Upper lobe of left lung (tissue), 4 donors: ENCODE measurements at regions not wholly inside any gene's neighbourhood (a gene's known extent, or its start where the extent isn't known, plus 50 kb on each side); places are given as distances from the start of the nearest gene placed in this dataset.

Experiments
- CTCF ChIP-seq, 6 experiments: fragments of 450-650 bp in 4 of 6; fragments of 200-600 bp in 2 of 6; sonication (generic) in 2 of 6; IDR thresholded peaks; one replicate each; pipeline ENCODE4 v1.5.1; 2016 to 2019; ENCODE audit warnings: antibody characterized with exemption in 6 of 6
- POLR2A ChIP-seq, 4 donors: fragments of 450-650 bp; IDR thresholded peaks; one replicate each; pipeline ENCODE4 v1.5.1; 2016 to 2017; ENCODE audit warnings: antibody characterized with exemption in 4 of 4, mild to moderate bottlenecking in 2 of 4

DNA sequence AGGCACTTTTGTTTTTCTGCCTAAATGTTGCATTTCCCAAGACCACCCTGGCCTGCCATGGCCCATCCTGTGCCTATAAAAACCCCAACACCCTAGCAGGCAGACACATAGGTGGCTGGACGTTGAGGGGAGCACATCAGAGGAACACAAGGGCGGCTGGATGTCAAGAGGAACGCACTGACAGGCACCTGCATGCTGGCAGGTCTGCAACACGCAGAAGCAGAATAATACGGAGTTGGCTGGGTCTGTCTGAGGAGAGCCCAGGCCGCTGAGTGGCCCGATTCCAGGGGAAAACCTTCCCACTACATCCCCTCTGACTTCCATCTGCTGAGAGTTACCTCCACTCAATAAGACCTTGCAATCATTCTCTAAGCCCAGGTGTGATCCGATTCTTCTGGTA lies 765.6 kb downstream of the PLOD2 start:
- TF ChIP-seq CTCF (IDR thresholded peaks at IDR 0.05) (no peak), POLR2A (IDR thresholded peaks at IDR 0.05) (no peak)
